ENCODE measurements at regions not wholly inside any gene's neighbourhood (a gene's known extent, or its start where the extent isn't known, plus 50 kb on each side); places are given as distances from the start of the nearest gene placed in this dataset.

GRCh38 chr5:178808886-178809285, 50.9 kb upstream of the ZNF354B start:
- TF ChIP-seq CTCF (IDR thresholded peaks at IDR 0.05; ENCODE audit: low read depth, low read length), result no peak
- DNase-seq (ENCODE audit: low read depth in 2 of 2), result no peak
- H3K4me3 ChIP-seq (replicated peaks in 1 of 2; ENCODE audit: low read depth in 2 of 2, low read length in 2 of 2), result no peak overlapping the region

- no peak for DNase-seq (ENCODE audit: low read depth in 2 of 2)
- no peak overlapping the region for H3K4me3 ChIP-seq (replicated peaks in 1 of 2; ENCODE audit: low read depth in 2 of 2, low read length in 2 of 2)
- no peak for TF ChIP-seq CTCF (IDR thresholded peaks at IDR 0.05; ENCODE audit: low read depth, low read length)
These were observed 58.7 kb upstream of the ZNF354B start for GRCh38 chr5:178801021-178801420.

- DNase-seq (ENCODE audit: low read depth in 2 of 2), result no peak
- no peak overlapping the region for H3K4me3 ChIP-seq (replicated peaks in 1 of 2; ENCODE audit: low read depth in 2 of 2, low read length in 2 of 2)
- TF ChIP-seq CTCF (IDR thresholded peaks at IDR 0.05; ENCODE audit: low read depth, low read length), result no peak
These were observed 62.0 kb upstream of the ZNF354B start for GRCh38 chr5:178797546-178798440.

- no peak overlapping the region for H3K4me3 ChIP-seq (replicated peaks in 1 of 2; ENCODE audit: low read depth in 2 of 2, low read length in 2 of 2)
- no peak for TF ChIP-seq CTCF (IDR thresholded peaks at IDR 0.05; ENCODE audit: low read depth, low read length)
- no peak for DNase-seq (ENCODE audit: low read depth in 2 of 2)
These were observed 62.6 kb upstream of the ZNF354B start for GRCh38 chr5:178797101-178797521.

- TF ChIP-seq CTCF (IDR thresholded peaks at IDR 0.05; ENCODE audit: low read depth, low read length), result no peak
- no peak for DNase-seq (ENCODE audit: low read depth in 2 of 2)
- no peak overlapping the region for H3K4me3 ChIP-seq (replicated peaks in 1 of 2; ENCODE audit: low read depth in 2 of 2, low read length in 2 of 2)
These were observed 63.4 kb upstream of the ZNF354B start for GRCh38 chr5:178796165-178796945.

- DNase-seq (ENCODE audit: low read depth in 2 of 2), result no peak
- H3K4me3 ChIP-seq (replicated peaks in 1 of 2; ENCODE audit: low read depth in 2 of 2, low read length in 2 of 2), result no peak overlapping the region
- TF ChIP-seq CTCF (IDR thresholded peaks at IDR 0.05; ENCODE audit: low read depth, low read length), result no peak
These were observed 64.0 kb upstream of the ZNF354A start for GRCh38 chr5:178794433-178794832.

Data from cardiac fibroblast (primary cell).